ENCODE measurements at regions not wholly inside any gene's neighbourhood (a gene's known extent, or its start where the extent isn't known, plus 50 kb on each side); places are given as distances from the start of the nearest gene placed in this dataset.

- no peak for TF ChIP-seq CTCF (IDR thresholded peaks at IDR 0.05)
- TF ChIP-seq POLR2AphosphoS5 (IDR thresholded peaks at IDR 0.05): no peak
- TF ChIP-seq EP300 (IDR thresholded peaks at IDR 0.05): no peak
Observed at GRCh38 chr4:18262832-18263231, 241.3 kb upstream of the LCORL start.
